ENCODE measurements at regions not wholly inside any gene's neighbourhood (a gene's known extent, or its start where the extent isn't known, plus 50 kb on each side); places are given as distances from the start of the nearest gene placed in this dataset.

- no peak for DNase-seq
These were observed 152.4 kb upstream of the NCK2 start for GRCh38 chr2:105592288-105592687.

GRCh38 chr2:105590780-105591660 lies 153.7 kb upstream of the NCK2 start:
- no peak for DNase-seq

GRCh38 chr2:105588581-105588980 lies 156.1 kb upstream of the NCK2 start:
- no peak for DNase-seq

- DNase-seq, result no peak
These were observed 157.1 kb upstream of the NCK2 start for GRCh38 chr2:105587637-105588036.

- no peak for DNase-seq
These were observed 160.2 kb upstream of the NCK2 start for GRCh38 chr2:105584435-105585010.

- no peak for DNase-seq
These were observed 161.6 kb upstream of the NCK2 start for GRCh38 chr2:105582952-105583660.

- DNase-seq, result no peak
These were observed 163.2 kb upstream of the NCK2 start for GRCh38 chr2:105581555-105581944.

- no peak for DNase-seq
These were observed 163.7 kb upstream of the NCK2 start for GRCh38 chr2:105580870-105581554.

- DNase-seq, result no peak
These were observed 164.5 kb upstream of the NCK2 start for GRCh38 chr2:105580216-105580615.

GRCh38 chr2:105578166-105578565 lies 166.5 kb upstream of the NCK2 start:
- no peak for DNase-seq

GRCh38 chr2:105577762-105578161 lies 166.9 kb upstream of the NCK2 start:
- no peak for DNase-seq

GRCh38 chr2:105576440-105577241 lies 168.1 kb upstream of the NCK2 start:
- peak; percentile 9 to 25 for DNase-seq

GRCh38 chr2:105576050-105576439 lies 168.7 kb upstream of the NCK2 start:
- DNase-seq, result no peak

GRCh38 chr2:105575499-105576025 lies 169.2 kb upstream of the NCK2 start:
- no peak for DNase-seq

GRCh38 chr2:105574796-105575344 lies 169.8 kb upstream of the NCK2 start:
- no peak for DNase-seq

- no peak for DNase-seq
These were observed 170.6 kb upstream of the NCK2 start for GRCh38 chr2:105573910-105574655.

GRCh38 chr2:105573490-105573889 lies 171.2 kb upstream of the NCK2 start:
- DNase-seq, result no peak

GRCh38 chr2:105571445-105571987 lies 172.7 kb upstream of the FHL2 start:
- no peak for DNase-seq

GRCh38 chr2:105570757-105571156 lies 171.9 kb upstream of the FHL2 start:
- no peak for DNase-seq

- DNase-seq, result no peak
These were observed 171.5 kb upstream of the FHL2 start for GRCh38 chr2:105570326-105570725.

GRCh38 chr2:105569606-105570005 lies 170.8 kb upstream of the FHL2 start:
- DNase-seq, result no peak
